Esophagus squamous epithelium (tissue), 4 donors: ENCODE measurements at regions not wholly inside any gene's neighbourhood (a gene's known extent, or its start where the extent isn't known, plus 50 kb on each side); places are given as distances from the start of the nearest gene placed in this dataset.

Experiments
- POLR2A ChIP-seq, 4 donors: fragments of 450-650 bp; IDR thresholded peaks; one replicate each; pipeline ENCODE4 v1.6.1; 2017; ENCODE audit warnings: antibody characterized with exemption in 4 of 4, mild to moderate bottlenecking in 4 of 4, moderate library complexity in 3 of 4
- TF ChIP-seq, protein P1 (sequence below), 6 experiments: fragments of 450-650 bp in 4 of 6; fragments of 200-600 bp in 2 of 6; sonication (generic) in 2 of 6; IDR thresholded peaks; one replicate each; pipeline ENCODE4 v1.5.1; 2016 to 2019; ENCODE audit warnings: antibody characterized with exemption in 6 of 6, mild to moderate bottlenecking in 4 of 6, moderate library complexity in 4 of 6

GRCh38 chr1:234940841-234941240 is 187.8 kb downstream of the TOMM20 start:
- TF ChIP-seq POLR2A (IDR thresholded peaks at IDR 0.05) = no peak
- TF ChIP-seq, protein P1, sequence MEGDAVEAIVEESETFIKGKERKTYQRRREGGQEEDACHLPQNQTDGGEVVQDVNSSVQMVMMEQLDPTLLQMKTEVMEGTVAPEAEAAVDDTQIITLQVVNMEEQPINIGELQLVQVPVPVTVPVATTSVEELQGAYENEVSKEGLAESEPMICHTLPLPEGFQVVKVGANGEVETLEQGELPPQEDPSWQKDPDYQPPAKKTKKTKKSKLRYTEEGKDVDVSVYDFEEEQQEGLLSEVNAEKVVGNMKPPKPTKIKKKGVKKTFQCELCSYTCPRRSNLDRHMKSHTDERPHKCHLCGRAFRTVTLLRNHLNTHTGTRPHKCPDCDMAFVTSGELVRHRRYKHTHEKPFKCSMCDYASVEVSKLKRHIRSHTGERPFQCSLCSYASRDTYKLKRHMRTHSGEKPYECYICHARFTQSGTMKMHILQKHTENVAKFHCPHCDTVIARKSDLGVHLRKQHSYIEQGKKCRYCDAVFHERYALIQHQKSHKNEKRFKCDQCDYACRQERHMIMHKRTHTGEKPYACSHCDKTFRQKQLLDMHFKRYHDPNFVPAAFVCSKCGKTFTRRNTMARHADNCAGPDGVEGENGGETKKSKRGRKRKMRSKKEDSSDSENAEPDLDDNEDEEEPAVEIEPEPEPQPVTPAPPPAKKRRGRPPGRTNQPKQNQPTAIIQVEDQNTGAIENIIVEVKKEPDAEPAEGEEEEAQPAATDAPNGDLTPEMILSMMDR (IDR thresholded peaks at IDR 0.05) = no peak
